GM13977 (cell line): ENCODE measurements at regions not wholly inside any gene's neighbourhood (a gene's known extent, or its start where the extent isn't known, plus 50 kb on each side); places are given as distances from the start of the nearest gene placed in this dataset.

Experiments
- DNase-seq: peaks from one replicate; pipeline ENCODE4 v3.0.0; 2012; ENCODE audit warnings: low spot score
- CTCF ChIP-seq: IDR thresholded peaks from 2 replicates; pipeline ENCODE4 v1.5.1; 2012; ENCODE audit warnings: mild to moderate bottlenecking, control low read depth; ENCODE audit not compliant: insufficient read depth; ENCODE audit errors: extremely low read depth, missing control alignments
- in situ Hi-C: fragments of 300-500 bp; cut with MboI; formaldehyde crosslinking; loops from one replicate; pipeline ENCODE4 v1.12.0; 2022; ENCODE audit warnings: low sequenced_read_pairs, low pct_unique_long_range_greater_than_20kb, mixed read lengths, inconsistent platforms; ENCODE audit not compliant: unreplicated experiment

- no peak for TF ChIP-seq CTCF
- in situ Hi-C loops, result no loop called here
- DNase-seq, result no peak
Observed at GRCh38 chr5:89229331-89230070, 346.5 kb upstream of the MEF2C start.

GRCh38 chr5:89228355-89228754, 345.4 kb upstream of the MEF2C start:
- DNase-seq, result no peak
- in situ Hi-C loops, result no loop called here
- no peak for TF ChIP-seq CTCF

- no peak for TF ChIP-seq CTCF
- no peak for DNase-seq
- in situ Hi-C loops, result no loop called here
Observed at GRCh38 chr5:89218364-89218763, 335.4 kb upstream of the MEF2C start.

GRCh38 chr5:89216606-89217005, 333.6 kb upstream of the MEF2C start:
- no peak for DNase-seq
- TF ChIP-seq CTCF, result no peak
- in situ Hi-C loops, result no loop called here

- DNase-seq, result no peak
- in situ Hi-C loops, result no loop called here
- TF ChIP-seq CTCF, result no peak
Observed at GRCh38 chr5:89213573-89213972, 330.6 kb upstream of the MEF2C start.

GRCh38 chr5:89211836-89212235, 328.9 kb upstream of the MEF2C start:
- in situ Hi-C loops, result no loop called here
- DNase-seq, result no peak
- no peak for TF ChIP-seq CTCF
